ENCODE measurements at regions not wholly inside any gene's neighbourhood (a gene's known extent, or its start where the extent isn't known, plus 50 kb on each side); places are given as distances from the start of the nearest gene placed in this dataset.

GRCh38 chr3:156776031-156776430 lies 50.1 kb upstream of the LEKR1 start:
- H3K27ac Mint-ChIP-seq: no peak overlapping the region
- DNase-seq: no peak
- no peaks in the 10 kb centered on the region for H3K9me3 Mint-ChIP-seq
- no peaks in the 10 kb centered on the region for H3K36me3 Mint-ChIP-seq
- intact Hi-C loops (cut with micrococcal nuclease): no loop called here
- H3K4me1 Mint-ChIP-seq (ENCODE audit: low read depth): no peaks in the 10 kb centered on the region
- CTCF ChIA-PET: interaction anchor here (0.7 kb wide), 1 partner anchor 264 kb away, joined by 5 read pairs; no protein-coding TSS in a partner anchor
- POLR2A ChIA-PET: interaction anchor here (0.7 kb wide), 1 partner anchor 307 kb away, joined by 3 read pairs; no protein-coding TSS in a partner anchor
- H3K4me3 Mint-ChIP-seq: no peak overlapping the region
- no peaks in the 10 kb centered on the region for H3K27me3 Mint-ChIP-seq
